ENCODE measurements at regions not wholly inside any gene's neighbourhood (a gene's known extent, or its start where the extent isn't known, plus 50 kb on each side); places are given as distances from the start of the nearest gene placed in this dataset.

- no peak for TF ChIP-seq POLR2A (IDR thresholded peaks at IDR 0.05; ENCODE audit: extremely low read depth, insufficient read length)
- TF ChIP-seq, protein P1, sequence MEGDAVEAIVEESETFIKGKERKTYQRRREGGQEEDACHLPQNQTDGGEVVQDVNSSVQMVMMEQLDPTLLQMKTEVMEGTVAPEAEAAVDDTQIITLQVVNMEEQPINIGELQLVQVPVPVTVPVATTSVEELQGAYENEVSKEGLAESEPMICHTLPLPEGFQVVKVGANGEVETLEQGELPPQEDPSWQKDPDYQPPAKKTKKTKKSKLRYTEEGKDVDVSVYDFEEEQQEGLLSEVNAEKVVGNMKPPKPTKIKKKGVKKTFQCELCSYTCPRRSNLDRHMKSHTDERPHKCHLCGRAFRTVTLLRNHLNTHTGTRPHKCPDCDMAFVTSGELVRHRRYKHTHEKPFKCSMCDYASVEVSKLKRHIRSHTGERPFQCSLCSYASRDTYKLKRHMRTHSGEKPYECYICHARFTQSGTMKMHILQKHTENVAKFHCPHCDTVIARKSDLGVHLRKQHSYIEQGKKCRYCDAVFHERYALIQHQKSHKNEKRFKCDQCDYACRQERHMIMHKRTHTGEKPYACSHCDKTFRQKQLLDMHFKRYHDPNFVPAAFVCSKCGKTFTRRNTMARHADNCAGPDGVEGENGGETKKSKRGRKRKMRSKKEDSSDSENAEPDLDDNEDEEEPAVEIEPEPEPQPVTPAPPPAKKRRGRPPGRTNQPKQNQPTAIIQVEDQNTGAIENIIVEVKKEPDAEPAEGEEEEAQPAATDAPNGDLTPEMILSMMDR (IDR thresholded peaks at IDR 0.05; ENCODE audit: low read depth, low read length): no peak
- TF ChIP-seq MAX (IDR thresholded peaks at IDR 0.05; ENCODE audit: low read depth, low read length): no peak
Observed at GRCh38 chr3:150261418-150261817, 146.7 kb upstream of the TSC22D2 start.

Measured in NB4 (cell line).